Hematopoietic multipotent progenitor cell treated with erythropoietin and hydrocortisone succinate and interleukin-3 and kit ligand, for 6 days (in vitro differentiated cells): ENCODE measurements at regions not wholly inside any gene's neighbourhood (a gene's known extent, or its start where the extent isn't known, plus 50 kb on each side); places are given as distances from the start of the nearest gene placed in this dataset.
"Not testable (repeated sequence)": the region's sequence is repeated elsewhere in the genome, so short reads cannot be mapped to it uniquely, and the experiment has no call there.

ENCODE experiments used
- DNase-seq: peaks from one replicate; pipeline ENCODE4 v3.0.0-alpha.2; 2015

DNA sequence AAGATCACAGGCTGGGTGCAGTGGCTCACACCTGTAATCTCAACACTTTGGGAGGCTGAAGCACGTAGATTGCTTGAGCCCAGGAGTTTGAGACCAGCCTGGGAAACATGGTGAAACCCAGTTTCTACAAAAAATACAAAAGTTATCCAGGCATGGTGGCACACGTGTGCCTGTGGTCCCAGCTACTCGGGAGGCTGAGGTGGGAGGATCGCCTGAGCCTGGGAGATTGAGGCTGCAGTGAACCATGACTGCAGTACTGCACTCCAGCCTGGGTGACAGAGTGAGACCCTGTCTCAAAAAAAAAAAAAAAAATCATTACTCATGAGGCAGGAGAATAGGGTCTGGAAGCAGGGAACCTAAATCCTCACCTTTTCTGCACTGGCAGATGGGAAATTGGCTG lies 79.1 kb upstream of the CLDN5 start:
- DNase-seq: not testable (repeated sequence)

GRCh38 chr22:19603767-19604166 lies 79.6 kb upstream of the CLDN5 start:
- DNase-seq: no peak

DNA sequence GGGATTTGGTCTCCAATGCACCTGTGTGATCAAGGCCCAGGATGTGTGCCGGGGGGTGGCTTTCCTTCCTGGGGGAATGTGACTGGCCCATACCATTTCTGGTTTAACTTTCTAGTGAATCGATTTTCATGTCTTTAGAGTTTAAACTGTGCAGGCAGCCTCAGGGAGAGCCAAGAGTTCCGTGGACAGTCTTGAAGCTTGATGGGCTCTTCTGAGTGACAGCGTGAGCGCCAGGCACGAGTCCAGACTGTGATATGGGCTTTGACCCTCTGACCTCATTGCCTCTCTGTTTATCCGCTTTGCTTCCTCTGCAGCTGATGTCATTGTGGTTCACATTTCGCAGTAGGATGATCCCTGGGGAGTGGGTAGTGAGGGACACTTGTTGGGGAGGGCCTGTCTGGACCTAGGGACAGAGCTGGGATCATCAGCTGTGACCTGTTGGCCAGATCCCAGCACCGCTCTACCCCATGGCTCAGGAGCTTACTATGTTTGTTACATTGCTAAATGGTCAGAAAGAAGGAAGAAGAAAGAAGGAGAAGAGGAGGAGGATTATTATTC lies 80.6 kb upstream of the CLDN5 start:
- DNase-seq: no peak

DNA sequence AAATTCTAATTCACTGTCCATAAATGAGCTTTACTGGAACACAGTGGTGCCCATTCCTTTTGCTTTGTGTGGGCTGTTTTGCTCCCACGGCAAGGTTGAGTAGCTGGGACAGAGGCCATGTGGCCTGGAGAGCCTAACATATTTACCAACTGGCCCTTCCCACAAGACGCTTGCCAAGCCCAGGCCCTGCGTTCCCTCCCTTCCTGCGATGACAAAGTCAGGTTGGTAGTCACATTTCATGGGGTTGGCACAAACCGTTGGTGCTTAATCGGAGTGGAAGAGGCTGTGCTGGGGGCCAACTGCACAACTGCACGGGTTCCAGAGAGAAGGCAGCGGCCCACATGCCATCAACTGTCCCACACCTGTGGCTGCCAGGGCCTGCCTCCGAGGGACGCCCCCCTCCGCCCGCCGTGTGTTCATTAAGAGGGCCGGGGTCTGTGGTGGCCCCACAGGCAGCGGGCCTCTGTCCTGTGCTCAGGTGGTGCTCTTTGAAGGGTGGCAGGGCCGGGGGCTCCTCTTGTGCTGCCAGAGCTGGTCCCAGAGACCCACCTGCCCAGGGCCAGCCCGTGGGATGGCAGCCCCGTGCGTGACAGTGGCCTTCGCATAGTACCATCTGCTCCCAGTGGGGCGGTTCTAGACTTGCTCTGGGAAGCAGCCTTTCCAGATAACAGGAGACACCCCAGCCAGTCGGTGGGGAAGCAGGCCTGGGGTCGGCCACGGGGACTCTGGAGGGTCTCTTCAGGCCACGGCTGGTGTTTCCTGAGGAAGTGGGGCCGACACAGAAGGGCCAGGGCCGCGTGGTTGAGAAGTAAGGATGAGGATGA lies 81.5 kb upstream of the CLDN5 start:
- DNase-seq: no peak

DNA sequence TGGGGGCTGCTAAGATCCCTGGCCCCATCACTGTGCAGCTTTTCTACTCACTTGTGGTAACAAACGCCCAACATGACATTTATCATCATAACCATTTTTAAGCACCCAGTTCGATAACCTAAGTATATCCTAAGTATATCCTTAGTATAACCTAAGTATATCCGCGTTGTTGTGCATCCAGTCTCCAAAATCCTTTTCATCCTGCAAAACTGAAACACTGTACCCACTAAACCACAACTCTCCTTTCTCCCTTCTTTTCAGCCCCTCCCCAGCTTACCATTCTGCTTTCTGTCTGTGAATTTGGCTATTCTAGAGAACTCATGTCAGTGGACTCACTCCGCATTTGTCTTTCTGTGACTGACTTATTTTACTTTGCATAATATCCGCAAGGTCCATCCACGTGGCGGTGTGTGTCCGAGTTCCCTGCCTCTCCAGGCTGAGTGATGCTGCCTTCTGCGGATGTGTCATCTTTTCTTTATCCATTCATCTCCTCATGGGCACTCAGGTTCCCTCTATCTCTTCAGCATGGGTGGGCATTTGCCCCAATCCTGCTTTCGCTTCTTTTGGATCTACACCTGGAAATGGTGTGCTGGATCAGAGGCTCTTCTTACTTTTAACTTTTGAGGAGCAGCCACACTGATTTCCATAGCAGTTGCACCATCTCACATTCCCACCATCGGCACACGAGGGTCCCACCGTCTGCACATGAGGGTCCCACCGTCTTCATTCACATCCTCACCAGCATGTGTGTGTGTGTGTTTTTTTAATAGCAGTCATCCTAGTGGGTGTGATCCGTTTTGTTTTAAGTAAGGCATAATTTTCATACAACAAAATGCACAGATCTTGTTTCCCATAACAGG lies 82.4 kb upstream of the CLDN5 start:
- DNase-seq: no peak

DNA sequence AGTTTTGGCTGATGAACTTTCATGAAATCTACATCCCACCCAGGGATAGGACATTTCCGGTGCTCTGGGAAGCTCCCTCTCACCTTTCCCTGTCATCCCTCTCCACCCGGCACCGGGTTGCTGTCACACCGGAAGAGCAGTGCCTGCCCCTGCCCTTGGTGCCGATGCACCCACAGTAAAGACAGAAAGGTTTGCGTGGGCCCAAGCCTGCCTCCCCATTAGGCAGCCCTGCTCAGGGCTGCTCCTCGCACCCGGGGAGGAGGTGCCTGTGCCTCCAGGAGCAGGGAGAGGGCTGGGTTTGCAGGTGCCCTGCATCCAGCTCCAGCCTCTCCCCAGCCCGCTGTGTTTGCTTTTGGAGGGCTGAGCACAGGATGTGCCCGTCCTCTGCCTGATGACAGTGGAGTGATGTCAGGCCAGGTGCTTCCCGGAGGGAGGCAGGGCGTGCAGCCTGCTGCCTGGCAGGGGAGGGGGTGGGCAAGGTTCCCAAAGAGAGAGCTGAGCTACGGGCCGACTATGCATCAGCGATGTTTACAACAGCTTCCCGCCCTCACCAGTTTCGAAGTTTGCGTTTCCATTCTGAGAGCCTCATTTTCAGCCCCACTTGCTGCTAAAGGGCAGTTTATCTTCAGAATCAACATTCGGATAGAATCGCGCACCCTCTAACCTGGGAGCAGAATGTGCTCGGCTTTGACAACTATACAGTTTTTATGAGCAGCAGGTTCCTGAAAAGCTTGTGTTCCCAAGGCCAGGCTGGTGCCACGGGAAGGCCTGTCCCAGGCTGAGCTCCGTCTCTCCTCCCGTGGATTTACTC lies 83.2 kb upstream of the CLDN5 start:
- no peak for DNase-seq

GRCh38 chr22:19608003-19608690 lies 83.9 kb upstream of the CLDN5 start:
- no peak for DNase-seq

DNA sequence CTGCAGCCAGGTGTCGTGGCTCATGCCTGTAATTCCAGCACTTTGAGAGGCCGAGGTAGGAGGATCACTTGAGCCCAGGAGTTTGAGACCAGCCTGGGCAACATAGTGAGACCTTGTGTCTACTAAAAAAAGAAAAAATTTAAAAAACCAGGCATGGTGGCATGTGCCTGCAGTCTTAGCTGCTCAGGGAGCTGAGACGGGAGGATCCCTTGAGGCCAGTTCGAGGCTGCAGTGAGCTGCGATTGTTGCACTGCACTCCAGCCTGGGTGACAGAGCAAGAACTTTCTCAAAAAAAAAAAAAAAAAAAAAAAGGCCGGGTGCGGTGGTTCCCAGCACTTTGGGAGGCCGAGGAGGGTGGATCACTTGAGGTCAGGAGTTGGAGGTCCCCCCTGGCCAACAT lies 85.5 kb upstream of the CLDN5 start:
- DNase-seq: not testable (repeated sequence)

- no peak for DNase-seq
These were observed 86.5 kb upstream of the CLDN5 start for GRCh38 chr22:19610518-19611253.

GRCh38 chr22:19611590-19611989 lies 87.4 kb upstream of the CLDN5 start:
- no peak for DNase-seq

DNA sequence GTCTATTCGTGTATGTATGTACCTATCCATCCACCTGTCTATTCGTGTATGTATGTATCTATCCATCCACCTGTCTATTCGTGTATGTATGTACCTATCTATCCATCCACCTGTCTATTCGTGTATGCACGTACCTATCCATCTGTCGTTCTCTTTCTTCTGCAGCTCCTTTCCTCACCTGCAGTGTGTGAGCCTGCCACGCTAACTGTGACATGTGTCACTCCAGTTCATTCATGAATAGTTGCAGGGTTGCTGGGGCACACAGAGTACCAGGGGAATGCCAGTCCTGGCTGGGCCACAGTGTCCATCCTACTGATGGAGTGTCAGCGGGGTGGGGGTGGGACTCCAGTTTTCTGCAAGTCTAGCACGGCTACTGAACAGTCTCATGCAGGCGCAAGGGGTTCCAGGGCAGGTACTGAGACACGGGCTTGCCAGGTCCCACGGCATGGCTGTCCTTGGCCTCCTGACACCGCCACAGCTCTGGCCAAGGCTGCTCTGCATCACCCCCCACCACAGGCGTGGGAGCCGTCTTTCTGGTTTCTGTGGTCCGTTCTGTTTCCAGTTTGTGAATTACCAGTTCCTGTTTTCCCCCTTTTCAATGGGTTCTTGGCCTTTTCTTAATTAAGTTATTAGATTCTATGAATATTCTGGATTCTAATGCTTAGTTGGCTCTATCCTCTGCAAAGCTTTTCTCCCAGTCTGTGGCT lies 88.8 kb upstream of the CLDN5 start:
- peak; percentile 18 for DNase-seq

DNA sequence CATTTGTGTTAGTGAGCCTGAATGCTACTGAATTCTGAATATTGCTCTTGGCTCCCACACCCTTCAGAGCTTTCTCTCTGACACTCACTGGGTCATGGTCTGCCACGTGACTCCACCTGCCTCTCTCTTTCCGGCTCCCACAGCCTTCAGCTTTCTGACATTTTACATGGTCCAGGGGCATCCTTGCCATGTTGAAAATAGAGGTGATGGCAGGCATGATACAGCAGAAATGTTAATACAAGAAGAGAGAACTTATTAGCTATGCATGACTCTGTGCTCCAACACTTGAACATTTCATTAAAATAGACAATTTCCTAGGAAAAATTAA lies 90.3 kb upstream of the CLDN5 start:
- DNase-seq: no peak

DNA sequence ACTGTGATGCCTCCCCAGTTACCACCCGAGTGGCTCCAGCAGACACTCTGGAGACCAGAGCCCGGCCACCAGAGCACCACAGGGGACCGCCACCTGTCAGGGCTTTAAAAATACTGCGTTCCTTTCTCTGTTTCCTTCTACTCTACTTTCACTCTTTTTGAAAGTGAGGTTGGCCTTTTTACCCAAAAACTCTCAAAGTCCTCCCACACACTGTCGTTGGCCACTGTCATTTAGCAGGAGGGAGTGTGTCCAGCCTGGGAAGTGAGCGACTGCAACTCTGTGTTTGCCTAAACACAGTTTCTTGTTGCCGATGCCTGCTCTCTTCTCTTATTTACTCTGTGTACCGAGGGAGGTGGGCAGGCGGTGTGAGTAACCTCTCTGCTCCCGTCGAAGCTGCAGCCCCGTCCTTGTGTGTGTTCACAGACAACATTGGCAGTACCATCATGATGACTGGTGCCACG lies 90.8 kb upstream of the CLDN5 start:
- DNase-seq: no peak

- no peak for DNase-seq
These were observed 91.8 kb upstream of the CLDN5 start for GRCh38 chr22:19615867-19616581.

DNA sequence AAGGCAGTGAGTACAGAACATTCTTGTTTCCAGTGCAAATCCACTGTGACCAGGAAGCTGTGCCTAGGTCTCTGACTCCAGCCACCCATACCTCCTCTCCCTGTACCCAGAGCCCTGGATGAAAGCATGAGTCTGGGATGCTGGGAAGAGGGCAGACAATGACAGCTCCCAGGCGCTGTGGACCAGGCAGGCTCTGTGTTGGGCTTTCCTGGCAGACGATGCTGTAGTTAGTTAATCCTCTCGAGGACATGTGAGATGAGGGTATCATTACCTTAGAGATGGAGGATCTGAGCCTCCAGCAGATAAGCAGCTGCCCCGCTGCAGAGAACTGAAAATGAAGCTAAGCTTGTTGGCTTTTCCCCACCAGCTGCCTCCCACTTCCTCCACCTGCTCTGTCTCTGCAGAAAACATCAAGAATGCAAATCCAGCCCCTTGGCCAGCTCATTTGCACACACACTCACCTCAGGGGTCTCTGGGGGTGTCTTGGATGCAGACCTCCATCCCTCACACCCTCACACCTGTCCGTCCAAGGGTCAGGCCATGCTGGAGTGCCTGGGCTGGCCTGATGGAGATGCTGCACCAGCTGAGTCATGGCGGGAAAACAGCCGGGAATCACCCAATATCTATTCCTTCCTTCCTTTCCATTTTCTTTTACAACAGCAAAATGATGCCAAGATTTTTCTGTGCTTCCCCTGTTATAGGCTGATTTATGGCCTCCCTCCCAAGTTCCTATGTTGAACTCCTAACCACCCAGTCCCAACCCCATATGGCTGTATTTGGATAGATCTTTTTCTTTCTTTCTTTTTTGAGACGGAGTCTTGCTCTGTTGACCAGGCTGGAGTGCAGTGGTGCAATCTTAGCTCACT lies 94.9 kb upstream of the SEPTIN5 start:
- DNase-seq: no peak

GRCh38 chr22:19620742-19621371 lies 93.4 kb upstream of the SEPTIN5 start:
- DNase-seq: no peak

GRCh38 chr22:19621373-19622060 lies 92.8 kb upstream of the SEPTIN5 start:
- DNase-seq: no peak

DNA sequence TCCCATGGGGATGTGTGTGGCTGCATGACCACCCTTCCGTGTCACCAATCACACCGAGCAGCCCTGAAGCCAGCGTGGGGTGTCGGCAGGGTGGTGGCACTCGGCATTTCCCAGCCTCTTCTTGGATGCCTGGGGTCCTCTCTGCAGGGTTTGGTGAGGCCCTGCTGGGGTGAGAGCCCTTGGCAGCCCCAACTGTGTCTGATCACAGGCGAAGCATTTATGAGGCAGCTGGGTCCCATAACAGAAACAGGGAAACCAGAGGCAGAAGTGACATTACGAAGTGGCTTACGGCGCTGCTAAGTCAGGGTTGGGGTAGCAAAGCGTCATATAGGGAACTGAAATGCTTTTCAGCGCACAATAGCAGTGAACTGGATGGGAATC lies 92.3 kb upstream of the SEPTIN5 start:
- no peak for DNase-seq
